ENCODE measurements at regions not wholly inside any gene's neighbourhood (a gene's known extent, or its start where the extent isn't known, plus 50 kb on each side); places are given as distances from the start of the nearest gene placed in this dataset.

DNA sequence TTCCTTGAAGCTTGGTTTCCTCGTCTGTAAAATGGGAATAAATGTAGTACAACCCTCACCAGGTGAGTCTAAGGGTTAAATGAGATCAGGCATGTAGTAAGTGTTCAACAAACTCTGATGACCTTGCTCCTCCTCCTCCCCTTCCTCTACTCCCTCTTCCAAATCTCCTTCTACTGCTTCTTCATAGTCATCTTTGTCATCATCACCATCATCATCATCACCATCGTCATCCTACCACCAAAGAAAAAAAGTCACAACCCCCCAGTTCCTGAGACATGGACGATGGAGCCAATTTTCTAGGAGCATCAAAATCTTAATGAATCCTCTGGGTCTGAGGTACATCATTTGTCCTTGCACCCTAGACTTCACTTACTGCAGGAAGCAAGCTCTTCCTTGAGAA, 240.0 kb downstream of the ANKRD60 start:
- TF ChIP-seq, protein P1, sequence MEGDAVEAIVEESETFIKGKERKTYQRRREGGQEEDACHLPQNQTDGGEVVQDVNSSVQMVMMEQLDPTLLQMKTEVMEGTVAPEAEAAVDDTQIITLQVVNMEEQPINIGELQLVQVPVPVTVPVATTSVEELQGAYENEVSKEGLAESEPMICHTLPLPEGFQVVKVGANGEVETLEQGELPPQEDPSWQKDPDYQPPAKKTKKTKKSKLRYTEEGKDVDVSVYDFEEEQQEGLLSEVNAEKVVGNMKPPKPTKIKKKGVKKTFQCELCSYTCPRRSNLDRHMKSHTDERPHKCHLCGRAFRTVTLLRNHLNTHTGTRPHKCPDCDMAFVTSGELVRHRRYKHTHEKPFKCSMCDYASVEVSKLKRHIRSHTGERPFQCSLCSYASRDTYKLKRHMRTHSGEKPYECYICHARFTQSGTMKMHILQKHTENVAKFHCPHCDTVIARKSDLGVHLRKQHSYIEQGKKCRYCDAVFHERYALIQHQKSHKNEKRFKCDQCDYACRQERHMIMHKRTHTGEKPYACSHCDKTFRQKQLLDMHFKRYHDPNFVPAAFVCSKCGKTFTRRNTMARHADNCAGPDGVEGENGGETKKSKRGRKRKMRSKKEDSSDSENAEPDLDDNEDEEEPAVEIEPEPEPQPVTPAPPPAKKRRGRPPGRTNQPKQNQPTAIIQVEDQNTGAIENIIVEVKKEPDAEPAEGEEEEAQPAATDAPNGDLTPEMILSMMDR (IDR thresholded peaks at IDR 0.05; ENCODE audit: control extremely low read depth, extremely low read depth), result no peak
- Histone ChIP-seq H3K9me3 (ENCODE audit: control insufficient read depth in 4 of 4, insufficient read depth in 3 of 4, low read length in 3 of 4) (no peaks in the 10 kb centered on the region), H3K4me1 (ENCODE audit: control insufficient read depth in 5 of 5, insufficient read depth in 5 of 5, low read length in 5 of 5) (peaks cover 0 to 5% (median 0%) of the 10 kb centered on the region in 5 donors), H3K36me3 (ENCODE audit: control insufficient read depth in 4 of 4, insufficient read depth in 4 of 4, low read length in 4 of 4) (no peaks in the 10 kb centered on the region), H3K27me3 (ENCODE audit: control insufficient read depth in 3 of 3, insufficient read depth in 3 of 3, low read length in 2 of 3) (no peaks in the 10 kb centered on the region), H3K4me3 (no peak overlapping the region), H3K9ac (ENCODE audit: insufficient read depth in 1 of 2, low read length in 2 of 2) (no peak overlapping the region), H3K27ac (ENCODE audit: low read depth in 1 of 2, low read length in 1 of 2) (no peak overlapping the region)
- ATAC-seq (ENCODE audit: insufficient read depth, low FRiP score), result no peak
- WGBS, 2 donors, result 93 to 100% methylated on average over 3 of the region's 3 CpGs
- no peak for DNase-seq

DNA sequence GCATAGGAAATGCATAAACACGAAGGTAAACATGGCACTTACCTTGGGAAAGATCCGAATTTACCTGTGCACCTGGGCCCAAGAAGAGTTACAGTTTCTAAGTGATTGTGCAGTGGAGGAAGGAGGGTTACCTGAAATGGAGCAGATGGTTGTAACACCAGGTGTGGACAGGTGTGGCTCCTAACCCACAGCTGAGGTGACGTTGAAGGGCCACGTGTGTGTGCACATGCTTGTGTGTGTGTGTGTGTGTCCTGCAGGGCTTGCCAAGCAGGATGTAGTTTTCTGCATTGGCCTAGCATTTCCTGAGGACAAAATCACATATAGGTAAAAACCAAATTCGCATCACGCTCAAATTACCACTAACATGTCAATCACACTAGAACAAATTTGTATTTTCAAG, 240.8 kb downstream of the ANKRD60 start:
- no peak overlapping the region for H3K4me3 ChIP-seq
- no peak overlapping the region for H3K27ac ChIP-seq (ENCODE audit: low read depth in 1 of 2, low read length in 1 of 2)
- ATAC-seq (ENCODE audit: insufficient read depth, low FRiP score) (no peak), DNase-seq (no peak)
- H3K4me1 ChIP-seq (ENCODE audit: control insufficient read depth in 5 of 5, insufficient read depth in 5 of 5, low read length in 5 of 5), result peaks cover 0 to 5% (median 0%) of the 10 kb centered on the region in 5 donors
- no peaks in the 10 kb centered on the region for H3K27me3 ChIP-seq (ENCODE audit: control insufficient read depth in 3 of 3, insufficient read depth in 3 of 3, low read length in 2 of 3)
- no peaks in the 10 kb centered on the region for H3K9me3 ChIP-seq (ENCODE audit: control insufficient read depth in 4 of 4, insufficient read depth in 3 of 4, low read length in 3 of 4)
- WGBS, 2 donors, result 86 to 94% methylated on average over 6 of the region's 6 CpGs
- TF ChIP-seq, protein P1 (IDR thresholded peaks at IDR 0.05; ENCODE audit: control extremely low read depth, extremely low read depth), result no peak
- H3K9ac ChIP-seq (ENCODE audit: insufficient read depth in 1 of 2, low read length in 2 of 2), result no peak overlapping the region
- H3K36me3 ChIP-seq (ENCODE audit: control insufficient read depth in 4 of 4, insufficient read depth in 4 of 4, low read length in 4 of 4), result no peaks in the 10 kb centered on the region

DNA sequence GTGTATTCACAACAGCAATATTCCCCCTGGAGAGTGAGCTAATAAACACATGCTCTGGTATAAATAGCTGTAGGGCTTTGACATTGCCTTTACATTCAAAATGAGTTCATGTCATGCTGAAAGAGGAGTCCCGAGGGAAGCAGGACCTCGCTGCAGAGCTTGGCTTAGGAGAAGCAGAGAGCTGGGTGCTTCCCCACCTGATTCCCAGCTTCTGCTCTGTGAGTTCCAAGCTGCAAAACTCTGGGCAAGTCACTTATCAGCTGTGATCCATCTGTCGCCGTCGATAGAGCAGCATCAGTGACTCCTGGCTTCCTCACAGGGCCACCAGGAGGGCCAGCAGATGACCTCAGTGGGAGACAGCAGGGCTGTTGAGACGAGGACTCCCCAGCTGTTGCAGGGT, 241.8 kb downstream of the ANKRD60 start:
- DNase-seq, result no peak
- TF ChIP-seq, protein P1 (IDR thresholded peaks at IDR 0.05; ENCODE audit: control extremely low read depth, extremely low read depth), result no peak
- no peaks in the 10 kb centered on the region for H3K27me3 ChIP-seq (ENCODE audit: control insufficient read depth in 3 of 3, insufficient read depth in 3 of 3, low read length in 2 of 3)
- peaks cover 0 to 5% (median 0%) of the 10 kb centered on the region in 5 donors for H3K4me1 ChIP-seq (ENCODE audit: control insufficient read depth in 5 of 5, insufficient read depth in 5 of 5, low read length in 5 of 5)
- no peak overlapping the region for H3K9ac ChIP-seq (ENCODE audit: insufficient read depth in 1 of 2, low read length in 2 of 2)
- H3K36me3 ChIP-seq (ENCODE audit: control insufficient read depth in 4 of 4, insufficient read depth in 4 of 4, low read length in 4 of 4), result no peaks in the 10 kb centered on the region
- WGBS, 2 donors, result 84 to 91% methylated on average over 6 of the region's 6 CpGs
- no peaks in the 10 kb centered on the region for H3K9me3 ChIP-seq (ENCODE audit: control insufficient read depth in 4 of 4, insufficient read depth in 3 of 4, low read length in 3 of 4)
- no peak for ATAC-seq (ENCODE audit: insufficient read depth, low FRiP score)
- H3K4me3 ChIP-seq, result no peak overlapping the region
- H3K27ac ChIP-seq (ENCODE audit: low read depth in 1 of 2, low read length in 1 of 2), result no peak overlapping the region

DNA sequence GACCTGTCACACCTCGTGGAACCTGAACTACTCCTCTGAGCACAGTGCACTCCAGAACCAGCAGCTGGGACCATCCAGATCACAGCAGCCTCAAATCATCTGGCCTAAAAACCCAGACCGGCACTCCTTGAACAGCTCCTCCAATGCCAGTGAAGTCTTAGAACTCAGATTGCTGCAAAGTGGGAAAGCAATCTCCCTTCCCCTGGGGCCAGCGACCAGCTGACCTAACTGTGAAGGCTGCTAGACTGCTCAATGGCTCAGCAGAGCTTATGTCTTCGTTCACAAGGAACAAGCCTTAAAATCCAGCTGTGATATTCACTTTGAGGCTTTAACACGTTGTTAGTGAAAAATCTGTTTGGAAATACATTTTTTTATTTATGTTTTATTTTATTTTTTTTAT, 243.2 kb downstream of the ANKRD60 start:
- TF ChIP-seq, protein P1 (IDR thresholded peaks at IDR 0.05; ENCODE audit: control extremely low read depth, extremely low read depth), result no peak
- no peaks in the 10 kb centered on the region for H3K27me3 ChIP-seq (ENCODE audit: control insufficient read depth in 3 of 3, insufficient read depth in 3 of 3, low read length in 2 of 3)
- no peaks in the 10 kb centered on the region for H3K9me3 ChIP-seq (ENCODE audit: control insufficient read depth in 4 of 4, insufficient read depth in 3 of 4, low read length in 3 of 4)
- H3K36me3 ChIP-seq (ENCODE audit: control insufficient read depth in 4 of 4, insufficient read depth in 4 of 4, low read length in 4 of 4), result no peaks in the 10 kb centered on the region
- DNase-seq (peak in 2 of 3 donors; percentile 26 to 41), ATAC-seq (ENCODE audit: insufficient read depth, low FRiP score) (no peak)
- no peak overlapping the region for H3K27ac ChIP-seq (ENCODE audit: low read depth in 1 of 2, low read length in 1 of 2)
- 66 to 73% methylated on average over 5 of the region's 5 CpGs for WGBS, 2 donors
- H3K4me3 ChIP-seq, result no peak overlapping the region
- no peak overlapping the region for H3K9ac ChIP-seq (ENCODE audit: insufficient read depth in 1 of 2, low read length in 2 of 2)
- peaks cover 0 to 5% (median 0%) of the 10 kb centered on the region in 5 donors for H3K4me1 ChIP-seq (ENCODE audit: control insufficient read depth in 5 of 5, insufficient read depth in 5 of 5, low read length in 5 of 5)

Data from lung (tissue), 11 donors.